ENCODE measurements at regions not wholly inside any gene's neighbourhood (a gene's known extent, or its start where the extent isn't known, plus 50 kb on each side); places are given as distances from the start of the nearest gene placed in this dataset.

- TF ChIP-seq CTCF (IDR thresholded peaks at IDR 0.05; ENCODE audit: poor library complexity) (no peak), EZH2 (IDR thresholded peaks at IDR 0.05; ENCODE audit: borderline replicate concordance) (no peak)
Measured at GRCh38 chr2:6234702-6235101, 542.5 kb downstream of the SOX11 start.

Measured in hepatocyte (in vitro differentiated cells).